GM23248 (cell line): ENCODE measurements at regions not wholly inside any gene's neighbourhood (a gene's known extent, or its start where the extent isn't known, plus 50 kb on each side); places are given as distances from the start of the nearest gene placed in this dataset.

Experiments used
- EZH2 ChIP-seq: fragments of 200-600 bp; sonication (generic); IDR thresholded peaks from 2 replicates; pipeline ENCODE4 v1.6.1; 2018; ENCODE audit warnings: antibody characterized with exemption, mild to moderate bottlenecking; ENCODE audit not compliant: insufficient read depth, poor library complexity, severe bottlenecking
- EZH2phosphoT487 ChIP-seq: fragments of 200-600 bp; sonication (generic); IDR thresholded peaks from 2 replicates; pipeline ENCODE4 v1.6.1; 2018; ENCODE audit warnings: antibody characterized with exemption, moderate library complexity, mild to moderate bottlenecking, low read depth; ENCODE audit not compliant: insufficient read depth

GRCh38 chr7:142669074-142669654, 80.1 kb upstream of the PRSS1 start:
- TF ChIP-seq EZH2phosphoT487 (no peak), EZH2 (no peak)
